HG03139 (cell line): ENCODE measurements at regions not wholly inside any gene's neighbourhood (a gene's known extent, or its start where the extent isn't known, plus 50 kb on each side); places are given as distances from the start of the nearest gene placed in this dataset.
"Not testable (repeated sequence)": the region's sequence is repeated elsewhere in the genome, so short reads cannot be mapped to it uniquely, and the experiment has no call there.

Experiments used
- ATAC-seq: cut with Tn5 transposase; IDR thresholded peaks from one replicate; pipeline ENCODE4 v1.9.1; 2021; ENCODE audit not compliant: unreplicated experiment

DNA sequence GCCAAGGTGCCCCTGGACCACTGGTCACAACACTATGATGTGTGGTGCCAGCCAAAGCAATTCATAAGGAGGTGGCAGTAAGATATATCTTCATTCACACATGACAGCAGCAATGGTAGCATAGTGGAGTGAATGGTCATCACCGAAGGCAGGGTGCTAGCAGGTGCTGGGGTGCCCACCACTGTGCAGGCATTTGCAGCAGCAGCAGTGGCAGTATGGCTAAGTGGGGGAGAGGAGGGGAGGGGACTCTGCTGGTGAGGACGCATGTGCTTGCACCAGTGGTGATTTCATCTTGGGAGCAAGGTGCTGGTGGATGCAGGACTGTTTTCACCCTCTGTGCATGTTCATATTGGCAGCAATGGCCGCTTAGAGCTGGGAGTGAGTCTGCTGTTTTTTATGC is 419.1 kb upstream of the KLHL4 start:
- ATAC-seq = no peak

GRCh38 chrX:87105131-87105530 is 412.5 kb upstream of the KLHL4 start:
- ATAC-seq = no peak

DNA sequence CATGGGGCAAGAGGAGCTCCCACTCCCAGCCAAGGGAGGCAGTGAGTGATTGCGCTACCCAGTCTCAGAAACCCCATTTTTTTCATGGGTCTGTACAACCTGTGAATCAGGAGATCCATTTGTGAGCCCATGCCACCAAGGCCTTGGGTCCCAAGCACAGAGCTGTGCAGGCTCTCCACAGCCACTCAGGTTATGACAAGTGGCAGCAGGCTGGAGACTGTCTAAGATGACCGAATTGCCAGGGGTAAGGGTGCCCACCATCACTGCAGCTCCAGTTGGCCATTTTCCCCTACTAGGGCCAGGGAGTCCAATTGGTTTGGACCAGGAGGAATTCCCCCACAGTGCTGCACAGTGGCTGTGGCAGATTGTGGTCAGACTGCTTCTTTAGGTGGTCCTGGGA is 407.5 kb upstream of the KLHL4 start:
- no peak for ATAC-seq

DNA sequence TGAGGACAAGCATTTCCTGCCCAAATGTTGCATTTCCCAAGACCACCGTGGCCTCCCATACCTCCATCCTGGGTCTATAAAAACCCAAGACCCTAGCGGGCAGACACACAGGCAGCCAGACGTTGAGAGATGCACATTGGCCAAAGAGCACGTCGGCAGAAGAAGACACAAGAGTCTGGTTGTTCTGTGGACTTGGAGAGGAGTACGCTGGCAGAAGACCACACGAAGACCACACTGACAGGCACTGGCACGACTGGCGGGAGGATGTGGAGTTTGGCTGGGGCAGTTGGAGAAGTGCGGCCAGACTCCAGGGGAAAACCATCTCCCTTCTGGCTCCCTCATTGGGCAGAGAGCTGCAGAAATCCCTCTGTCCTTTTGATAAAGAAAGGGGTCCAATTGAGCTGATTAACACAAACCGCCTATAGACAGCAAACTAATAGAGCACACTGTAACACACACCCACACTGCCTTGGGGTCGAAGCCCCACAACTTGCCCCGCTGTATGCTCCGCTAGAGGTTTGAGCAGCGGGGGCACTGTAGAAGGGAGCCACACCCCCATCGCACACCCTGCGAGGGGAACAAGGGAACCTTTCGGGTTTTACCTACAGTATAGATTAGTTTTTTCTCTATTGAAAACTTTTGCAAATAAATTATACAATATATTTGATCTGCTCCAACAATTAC is 376.7 kb upstream of the KLHL4 start:
- no peak for ATAC-seq

- ATAC-seq = no peak
These were observed 357.1 kb upstream of the KLHL4 start for GRCh38 chrX:87160435-87161010.

GRCh38 chrX:87167841-87168240 is 349.8 kb upstream of the KLHL4 start:
- no peak for ATAC-seq

DNA sequence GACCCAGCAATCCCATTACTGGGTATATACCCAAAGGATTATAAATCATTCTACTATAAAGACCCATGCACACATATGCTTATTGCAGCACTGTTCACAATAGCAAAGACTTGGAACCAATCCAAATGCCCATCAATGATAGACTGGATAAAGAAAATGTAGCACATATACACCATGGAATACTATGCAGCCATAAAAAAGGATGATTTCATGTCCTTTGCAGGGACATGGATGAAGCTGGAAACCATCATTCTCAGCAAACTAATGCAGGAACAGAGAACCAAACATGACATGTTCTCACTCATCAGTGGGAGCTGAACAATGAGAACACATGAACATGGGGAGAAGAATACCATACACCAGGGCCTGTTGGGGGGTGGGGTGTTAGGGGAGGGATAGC is 339.6 kb upstream of the KLHL4 start:
- ATAC-seq = not testable (repeated sequence)
